PFSK-1 (cell line): ENCODE measurements at regions not wholly inside any gene's neighbourhood (a gene's known extent, or its start where the extent isn't known, plus 50 kb on each side); places are given as distances from the start of the nearest gene placed in this dataset.

Source experiments
- FOXP2 ChIP-seq: optimal IDR thresholded peaks from 2 replicates; pipeline ENCODE3; 2011; ENCODE audit warnings: borderline replicate concordance, control low read depth, inconsistent platforms; ENCODE audit not compliant: insufficient read depth; ENCODE audit errors: extremely low read length, extremely low read depth
- POLR2AphosphoS5 ChIP-seq: IDR thresholded peaks from 2 replicates; pipeline ENCODE4 v1.6.1; 2012; ENCODE audit warnings: low read depth, mild to moderate bottlenecking, control low read depth, low read length, moderate library complexity
- REST ChIP-seq, 2 experiments: IDR thresholded peaks; 2 replicates each; pipeline versions ENCODE4 v1.6.1 to v1.8.0; 2011 to 2012; ENCODE audit warnings: low read depth in 2 of 2, low read length in 2 of 2, control low read depth in 1 of 2, inconsistent platforms in 1 of 2, mild to moderate bottlenecking in 1 of 2, moderate library complexity in 1 of 2; ENCODE audit not compliant: insufficient read depth in 1 of 2
- SIN3A ChIP-seq: IDR thresholded peaks from 2 replicates; pipeline ENCODE4 v1.6.1; 2012; ENCODE audit warnings: mild to moderate bottlenecking, low read length, moderate library complexity, borderline replicate concordance; ENCODE audit not compliant: insufficient read depth
- TAF1 ChIP-seq: IDR thresholded peaks from 2 replicates; pipeline ENCODE4 v1.6.1; 2012; ENCODE audit warnings: low read length, control low read depth, borderline replicate concordance; ENCODE audit not compliant: insufficient read depth

- TF ChIP-seq TAF1, result no peak
Measured at GRCh38 chr10:118817328-118818068, 62.7 kb upstream of the CACUL1 start.

- TF ChIP-seq TAF1 (no peak), POLR2AphosphoS5 (no peak), FOXP2 (no peak), SIN3A (no peak), REST (IDR thresholded peaks at IDR 0.05; ENCODE audit: insufficient read depth in 1 of 2, low read depth in 2 of 2, low read length in 2 of 2) (no peak)
Measured at GRCh38 chr10:118818621-118819221, 64.0 kb upstream of the CACUL1 start.

DNA sequence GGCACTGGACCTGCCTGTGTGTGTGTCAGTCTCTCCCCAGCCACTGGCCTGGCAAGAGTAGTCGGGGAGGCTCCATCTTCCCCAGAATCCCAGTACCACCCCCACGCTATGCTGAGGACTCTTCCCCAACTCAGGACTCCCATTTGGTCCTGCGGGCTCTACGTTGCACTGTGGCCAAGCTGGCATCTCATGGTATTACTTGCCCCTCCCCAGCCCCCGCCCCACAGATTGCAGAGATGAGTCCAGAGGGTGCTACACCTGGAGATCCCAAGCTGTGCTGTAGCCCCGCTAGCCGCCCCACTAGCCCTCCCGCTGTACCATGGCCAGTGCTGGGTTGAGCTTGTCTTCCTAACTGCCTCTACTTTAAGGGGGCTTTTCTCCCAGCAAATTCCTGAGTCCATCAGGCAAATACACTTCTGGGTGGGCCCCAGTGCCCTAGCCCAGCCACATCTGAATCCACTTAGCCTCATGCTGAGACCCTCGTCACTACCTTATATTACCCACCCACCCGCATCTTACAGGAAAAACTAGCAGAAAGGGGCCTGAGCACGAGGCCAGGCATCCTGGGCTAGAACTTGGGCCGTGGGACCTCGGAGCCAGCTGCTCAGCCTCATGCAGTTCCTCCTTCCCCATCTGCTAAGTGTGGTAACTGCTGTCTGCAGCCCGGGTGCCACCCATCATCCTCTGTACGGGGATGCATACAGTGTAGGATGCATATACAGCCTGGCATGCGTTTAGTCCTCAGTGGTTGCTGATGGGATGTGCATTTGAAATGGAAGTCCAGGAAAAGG lies 65.8 kb upstream of the CACUL1 start:
- TF ChIP-seq POLR2AphosphoS5 (no peak), FOXP2 (no peak), REST (IDR thresholded peaks at IDR 0.05; ENCODE audit: insufficient read depth in 1 of 2, low read depth in 2 of 2, low read length in 2 of 2) (no peak), TAF1 (no peak), SIN3A (no peak)

- TF ChIP-seq REST (IDR thresholded peaks at IDR 0.05; ENCODE audit: insufficient read depth in 1 of 2, low read depth in 2 of 2, low read length in 2 of 2) (no peak), TAF1 (no peak), FOXP2 (no peak), SIN3A (no peak), POLR2AphosphoS5 (no peak)
Measured at GRCh38 chr10:118823256-118823907, 68.6 kb upstream of the CACUL1 start.

GRCh38 chr10:118827053-118827452 lies 72.3 kb upstream of the CACUL1 start:
- TF ChIP-seq FOXP2, result no peak
- TF ChIP-seq REST (IDR thresholded peaks at IDR 0.05; ENCODE audit: insufficient read depth in 1 of 2, low read depth in 2 of 2, low read length in 2 of 2), result no peak
- TF ChIP-seq POLR2AphosphoS5, result no peak
- no peak for TF ChIP-seq TAF1
- no peak for TF ChIP-seq SIN3A
